H9 (cell line): ENCODE measurements at regions not wholly inside any gene's neighbourhood (a gene's known extent, or its start where the extent isn't known, plus 50 kb on each side); places are given as distances from the start of the nearest gene placed in this dataset.

Experiments
- DNase-seq: peaks from one replicate; pipeline ENCODE4 v3.0.0-alpha.2; 2017
- H2AFZ ChIP-seq: one replicate; pipeline ENCODE4 v1.6.1; 2013; ENCODE audit warnings: mild to moderate bottlenecking, low read length, control low read depth, moderate library complexity
- H2AK5ac ChIP-seq: 2 replicates; pipeline ENCODE4 v1.6.1; 2013; ENCODE audit warnings: low read length, control low read depth, mixed read lengths; ENCODE audit not compliant: insufficient read length
- H2BK120ac ChIP-seq: one replicate; pipeline ENCODE4 v1.6.1; 2013; ENCODE audit warnings: low read depth, mild to moderate bottlenecking, low read length, control low read depth, inconsistent platforms; ENCODE audit not compliant: poor library complexity, severe bottlenecking
- H2BK12ac ChIP-seq: 2 replicates; pipeline ENCODE4 v1.6.1; 2013; ENCODE audit warnings: low read length, control low read depth, mixed read lengths, low read depth; ENCODE audit not compliant: insufficient read length
- H2BK15ac ChIP-seq: 2 replicates; pipeline ENCODE4 v1.6.1; 2013; ENCODE audit warnings: low read depth, low read length, control low read depth
- H2BK20ac ChIP-seq: one replicate; pipeline ENCODE4 v1.6.1; 2013; ENCODE audit warnings: low read depth, mild to moderate bottlenecking, low read length, control low read depth, inconsistent platforms; ENCODE audit not compliant: poor library complexity, severe bottlenecking
- H2BK5ac ChIP-seq: 2 replicates; pipeline ENCODE4 v1.6.1; 2013; ENCODE audit warnings: low read length, control low read depth, mixed read lengths; ENCODE audit not compliant: insufficient read length
- H3K14ac ChIP-seq: 2 replicates; pipeline ENCODE4 v1.6.1; 2013; ENCODE audit warnings: low read length, control low read depth; ENCODE audit not compliant: insufficient read depth
- H3K18ac ChIP-seq: 2 replicates; pipeline ENCODE4 v1.6.1; 2013; ENCODE audit warnings: low read depth, mild to moderate bottlenecking, mixed read lengths, low read length, control low read depth; ENCODE audit not compliant: insufficient read length
- H3K23ac ChIP-seq: 2 replicates; pipeline ENCODE4 v1.6.1; 2013; ENCODE audit warnings: low read length, control low read depth, mixed read lengths, low read depth; ENCODE audit not compliant: insufficient read length
- H3K23me2 ChIP-seq: 2 replicates; pipeline ENCODE4 v1.6.1; 2013; ENCODE audit warnings: low read depth, mild to moderate bottlenecking, mixed read lengths, low read length, control low read depth; ENCODE audit not compliant: insufficient read length, poor library complexity, severe bottlenecking
- H3K27ac ChIP-seq: 2 replicates; pipeline ENCODE4 v1.5.1; 2013; ENCODE audit warnings: low read length, control low read depth, mixed read lengths, low read depth; ENCODE audit not compliant: insufficient read length
- H3K27me3 ChIP-seq: 2 replicates; pipeline ENCODE4 v1.6.1; 2013; ENCODE audit warnings: low read length, control low read depth, inconsistent platforms; ENCODE audit not compliant: insufficient read depth
- H3K4ac ChIP-seq: 2 replicates; pipeline ENCODE4 v1.6.1; 2013; ENCODE audit warnings: low read depth, mild to moderate bottlenecking, control low read depth, inconsistent platforms, low read length, moderate library complexity
- H3K4me1 ChIP-seq: 2 replicates; pipeline ENCODE4 v1.6.1; 2013; ENCODE audit warnings: low read length, control low read depth, inconsistent platforms; ENCODE audit not compliant: insufficient read depth
- H3K4me2 ChIP-seq: 2 replicates; pipeline ENCODE4 v1.6.1; 2013; ENCODE audit warnings: low read length, control low read depth, mixed read lengths; ENCODE audit not compliant: insufficient read length, insufficient read depth
- H3K56ac ChIP-seq: 2 replicates; pipeline ENCODE4 v1.6.1; 2013; ENCODE audit warnings: low read depth, mild to moderate bottlenecking, mixed read lengths, low read length, control low read depth; ENCODE audit not compliant: insufficient read length
- H3K79me1 ChIP-seq: 2 replicates; pipeline ENCODE4 v1.6.1; 2013; ENCODE audit warnings: low read depth, mild to moderate bottlenecking, moderate library complexity, low read length, control low read depth, inconsistent platforms; ENCODE audit not compliant: insufficient read depth, poor library complexity, severe bottlenecking
- H3K79me2 ChIP-seq: 2 replicates; pipeline ENCODE4 v1.6.1; 2013; ENCODE audit warnings: low read length, control low read depth, inconsistent platforms; ENCODE audit not compliant: insufficient read depth
- H3K9ac ChIP-seq: 2 replicates; pipeline ENCODE4 v1.6.1; 2013; ENCODE audit warnings: low read length, control low read depth, mixed read lengths; ENCODE audit not compliant: insufficient read length; ENCODE audit errors: extremely low read depth
- H3K9me3 ChIP-seq: one replicate; pipeline ENCODE4 v1.6.1; 2013; ENCODE audit warnings: low read depth, low read length, inconsistent platforms; ENCODE audit not compliant: control insufficient read depth
- H3T11ph ChIP-seq: one replicate; pipeline ENCODE4 v1.6.1; 2013; ENCODE audit warnings: mild to moderate bottlenecking, low read length, control low read depth, inconsistent platforms
- H4K20me1 ChIP-seq: one replicate; pipeline ENCODE4 v1.6.1; 2013; ENCODE audit not compliant: control insufficient read depth, insufficient read length, insufficient read depth
- H4K5ac ChIP-seq: 2 replicates; pipeline ENCODE4 v1.6.1; 2013; ENCODE audit warnings: low read depth, mild to moderate bottlenecking, mixed read lengths, low read length, control low read depth; ENCODE audit not compliant: insufficient read length
- H4K8ac ChIP-seq: replicated peaks from 2 replicates; pipeline ENCODE4 v1.6.1; 2013; ENCODE audit warnings: low read length, control low read depth, mixed read lengths, low read depth; ENCODE audit not compliant: insufficient read length
- H4K91ac ChIP-seq: 2 replicates; pipeline ENCODE4 v1.6.1; 2013; ENCODE audit warnings: low read depth, mild to moderate bottlenecking, moderate library complexity, mixed read lengths, low read length, control low read depth; ENCODE audit not compliant: insufficient read length
- H3K27ac Mint-ChIP-seq, 3 experiments: 2 replicates in 2 of 3; 3 replicates in 1 of 3; pipeline ENCODE4 v1.8.0; 2020 to 2021; ENCODE audit warnings: mixed read lengths in 3 of 3, mild to moderate bottlenecking in 1 of 3, moderate library complexity in 1 of 3
- H3K27me3 Mint-ChIP-seq: 2 replicates; pipeline ENCODE4 v1.8.0; 2021; ENCODE audit warnings: low read depth, mild to moderate bottlenecking, moderate library complexity, mixed read lengths
- H3K36me3 Mint-ChIP-seq, 3 experiments: 2 replicates in 2 of 3; 3 replicates in 1 of 3; pipeline ENCODE4 v1.8.0; 2020 to 2021; ENCODE audit warnings: low read depth in 3 of 3, mixed read lengths in 3 of 3; ENCODE audit not compliant: insufficient read depth in 1 of 3
- H3K4me1 Mint-ChIP-seq, 2 experiments: 2 replicates each; pipeline ENCODE4 v1.8.0; 2020; ENCODE audit warnings: mixed read lengths in 2 of 2
- H3K4me3 Mint-ChIP-seq, 2 experiments: 2 replicates in 1 of 2; 3 replicates in 1 of 2; pipeline ENCODE4 v1.8.0; 2020 to 2021; ENCODE audit warnings: mild to moderate bottlenecking in 2 of 2, mixed read lengths in 2 of 2, moderate library complexity in 1 of 2
- H3K9me3 Mint-ChIP-seq, 2 experiments: 2 replicates in 1 of 2; 3 replicates in 1 of 2; pipeline ENCODE4 v1.8.0; 2020; ENCODE audit warnings: mild to moderate bottlenecking in 2 of 2, mixed read lengths in 2 of 2, moderate library complexity in 1 of 2
- CTCF ChIP-seq: fragments of 200-600 bp; sonication (generic); conservative IDR thresholded peaks from 3 replicates; pipeline ENCODE4 v1.8.0; 2021; ENCODE audit warnings: antibody characterized with exemption, mild to moderate bottlenecking
- WGBS: extraction: QIAGEN DNeasy Blood & Tissue Kit; methylation state at CpG from one replicate; pipeline ENCODE4 v1.1.7; 2013; ENCODE audit warnings: missing lambda C conversion rate, low lambda C conversion rate, mixed read lengths; ENCODE audit not compliant: insufficient read length; ENCODE audit errors: extremely low coverage; 5-methylcytosine and 5-hydroxymethylcytosine counted together

GRCh38 chr2:221897718-221898117 lies 325.6 kb upstream of the EPHA4 start:
- H2BK20ac ChIP-seq = no peak overlapping the region
- WGBS = no CpG with 5 or more reads among the region's 3 CpGs
- H3K4ac ChIP-seq = no peak overlapping the region
- no peak overlapping the region for H3K27ac ChIP-seq
- no peak overlapping the region for H4K91ac ChIP-seq
- H3K9ac ChIP-seq = no peak overlapping the region
- H4K20me1 ChIP-seq = no peaks in the 10 kb centered on the region
- H3K23me2 ChIP-seq = no peaks in the 10 kb centered on the region
- H4K8ac ChIP-seq = no peak overlapping the region
- Mint-ChIP-seq H3K4me1 (peaks cover 20 to 26% of the 10 kb centered on the region in 2 experiments), H3K4me3 (no peak overlapping the region), H3K9me3 (peaks cover 6 to 9% of the 10 kb centered on the region in 2 experiments), H3K27ac (no peak overlapping the region), H3K36me3 (peaks cover 0 to 7% (median 5%) of the 10 kb centered on the region in 3 experiments; a peak in 5 of 7 replicates), H3K27me3 (no peaks in the 10 kb centered on the region; the same call in 1 of the 2 replicates)
- no peak overlapping the region for H2BK5ac ChIP-seq
- no peak overlapping the region for H2BK15ac ChIP-seq
- no peak for DNase-seq
- H3K27me3 ChIP-seq = no peaks in the 10 kb centered on the region
- no peak overlapping the region for H3K23ac ChIP-seq
- no peaks in the 10 kb centered on the region for H3K79me2 ChIP-seq
- no peak overlapping the region for H3K56ac ChIP-seq
- no peaks in the 10 kb centered on the region for H3K79me1 ChIP-seq
- H3T11ph ChIP-seq = no peak overlapping the region
- H2BK120ac ChIP-seq = no peak overlapping the region
- H4K5ac ChIP-seq = no peak overlapping the region
- H3K14ac ChIP-seq = no peak overlapping the region
- H3K9me3 ChIP-seq = no peaks in the 10 kb centered on the region
- no peak overlapping the region for H2AFZ ChIP-seq
- no peak for TF ChIP-seq CTCF
- H3K18ac ChIP-seq = no peak overlapping the region
- no peak overlapping the region for H2BK12ac ChIP-seq
- H2AK5ac ChIP-seq = no peak overlapping the region
- no peak overlapping the region for H3K4me2 ChIP-seq
- no peaks in the 10 kb centered on the region for H3K4me1 ChIP-seq
